GM23338 (cell line): ENCODE measurements at regions not wholly inside any gene's neighbourhood (a gene's known extent, or its start where the extent isn't known, plus 50 kb on each side); places are given as distances from the start of the nearest gene placed in this dataset.

ENCODE experiments used
- ATAC-seq: fragments of 200-7000 bp; cut with Tn5 transposase; 3 replicates; pipeline ENCODE4 v1.9.1; 2020
- DNase-seq: peaks from one replicate; pipeline ENCODE4 v3.0.0-alpha.2; 2015; ENCODE audit warnings: low spot score
- H2AFZ ChIP-seq: fragments of 200-600 bp; sonication (generic); 2 replicates; pipeline ENCODE4 v1.8.0; 2016; ENCODE audit warnings: antibody characterized with exemption, mild to moderate bottlenecking, moderate library complexity
- H3F3A ChIP-seq: fragments of 200-600 bp; sonication (generic); replicated peaks from 2 replicates; pipeline ENCODE4 v1.8.0; 2017; ENCODE audit warnings: antibody characterized with exemption, mixed run types, low read depth
- H3K27ac ChIP-seq: fragments of 200-600 bp; sonication (generic); 2 replicates; pipeline ENCODE4 v1.6.1; 2016; ENCODE audit warnings: low read depth
- H3K27me3 ChIP-seq: fragments of 200-600 bp; sonication (generic); 2 replicates; pipeline ENCODE4 v1.8.0; 2016; ENCODE audit warnings: mild to moderate bottlenecking, mixed run types, moderate library complexity; ENCODE audit not compliant: insufficient read depth
- H3K36me3 ChIP-seq: fragments of 200-600 bp; sonication (generic); 2 replicates; pipeline ENCODE4 v1.8.0; 2016; ENCODE audit warnings: mild to moderate bottlenecking; ENCODE audit not compliant: insufficient read depth
- H3K4me1 ChIP-seq: fragments of 200-600 bp; sonication (generic); 2 replicates; pipeline ENCODE4 v1.8.0; 2016; ENCODE audit warnings: mild to moderate bottlenecking, moderate library complexity; ENCODE audit not compliant: insufficient read depth
- H3K4me2 ChIP-seq: fragments of 200-600 bp; sonication (generic); 2 replicates; pipeline ENCODE4 v1.7.1; 2017; ENCODE audit warnings: mixed run types
- H3K4me3 ChIP-seq: fragments of 200-600 bp; sonication (generic); 2 replicates; pipeline ENCODE4 v1.6.1; 2016; ENCODE audit warnings: mixed run types
- H3K79me2 ChIP-seq: fragments of 200-600 bp; sonication (generic); replicated peaks from 2 replicates; pipeline ENCODE4 v1.8.0; 2017; ENCODE audit warnings: mild to moderate bottlenecking; ENCODE audit not compliant: insufficient read depth
- H3K9me2 ChIP-seq: fragments of 200-600 bp; sonication (generic); 2 replicates; pipeline ENCODE4 v1.8.0; 2017; ENCODE audit not compliant: insufficient read depth
- H4K20me1 ChIP-seq: fragments of 200-600 bp; sonication (generic); replicated peaks from 2 replicates; pipeline ENCODE4 v1.8.0; 2017; ENCODE audit warnings: mild to moderate bottlenecking; ENCODE audit not compliant: insufficient read depth
- H3K27ac Mint-ChIP-seq: 2 replicates; pipeline ENCODE4 v1.8.0; 2020; ENCODE audit warnings: inconsistent platforms, mild to moderate bottlenecking, moderate library complexity, mixed read lengths
- H3K27me3 Mint-ChIP-seq: 3 replicates; pipeline ENCODE4 v1.8.0; 2022; ENCODE audit warnings: low read depth, mild to moderate bottlenecking, moderate library complexity, mixed read lengths, inconsistent platforms; ENCODE audit not compliant: insufficient read depth, poor library complexity
- H3K36me3 Mint-ChIP-seq: 3 replicates; pipeline ENCODE4 v1.8.0; 2021; ENCODE audit warnings: low read depth, mild to moderate bottlenecking, inconsistent platforms, moderate library complexity, mixed read lengths
- H3K4me1 Mint-ChIP-seq: 3 replicates; pipeline ENCODE4 v1.8.0; 2020; ENCODE audit warnings: mild to moderate bottlenecking, inconsistent platforms, mixed read lengths
- H3K4me3 Mint-ChIP-seq: 3 replicates; pipeline ENCODE4 v1.8.0; 2021; ENCODE audit warnings: moderate library complexity, mild to moderate bottlenecking, inconsistent platforms, mixed read lengths
- H3K9me3 Mint-ChIP-seq: 3 replicates; pipeline ENCODE4 v1.8.0; 2020; ENCODE audit warnings: moderate library complexity, mild to moderate bottlenecking, inconsistent platforms, mixed read lengths
- CREB1 ChIP-seq: fragments of 250-450 bp; sonication (Bioruptor Pico); IDR thresholded peaks from 2 replicates; pipeline ENCODE4 v1.5.0; 2020; ENCODE audit warnings: low read depth, mild to moderate bottlenecking, moderate library complexity
- CTCF ChIP-seq, 2 experiments: fragments of 200-600 bp in 1 of 2; sonication (generic) in 1 of 2; conservative IDR thresholded peaks; 2 replicates each; pipeline versions ENCODE4 v1.5.1 to v1.6.1; 2016 to 2017; ENCODE audit warnings: antibody characterized with exemption in 2 of 2, low read depth in 2 of 2, mild to moderate bottlenecking in 2 of 2, moderate library complexity in 1 of 2
- ETS1 ChIP-seq: IDR thresholded peaks from 2 replicates; pipeline ENCODE4 v1.6.1; 2016; ENCODE audit warnings: antibody characterized with exemption
- EZH2phosphoT487 ChIP-seq: fragments of 200-600 bp; sonication (generic); IDR thresholded peaks from one replicate; pipeline ENCODE4 v1.8.1; 2018; ENCODE audit warnings: antibody characterized with exemption; ENCODE audit not compliant: unreplicated experiment
- JUNB ChIP-seq: IDR thresholded peaks from one replicate; pipeline ENCODE4 v1.6.1; 2016; ENCODE audit warnings: antibody characterized with exemption; ENCODE audit not compliant: unreplicated experiment
- NANOG ChIP-seq: IDR thresholded peaks from 2 replicates; pipeline ENCODE4 v1.6.1; 2016; ENCODE audit warnings: antibody characterized with exemption, borderline replicate concordance
- POLR2AphosphoS5 ChIP-seq: IDR thresholded peaks from 2 replicates; pipeline ENCODE4 v1.6.1; 2016; ENCODE audit warnings: antibody characterized with exemption, low read depth
- REST ChIP-seq: IDR thresholded peaks from one replicate; pipeline ENCODE4 v1.6.1; 2018; ENCODE audit warnings: antibody characterized with exemption; ENCODE audit not compliant: unreplicated experiment
- STAT1 ChIP-seq: IDR thresholded peaks from one replicate; pipeline ENCODE4 v1.6.1; 2016; ENCODE audit warnings: antibody characterized with exemption; ENCODE audit not compliant: unreplicated experiment
- ZNF114 ChIP-seq: fragments of 250-450 bp; sonication (Bioruptor Pico); IDR thresholded peaks from 2 replicates; pipeline ENCODE4 v1.5.0; 2020; ENCODE audit warnings: mild to moderate bottlenecking, moderate library complexity
- ZNF462 ChIP-seq: fragments of 250-450 bp; sonication (Bioruptor Pico); IDR thresholded peaks from 2 replicates; pipeline ENCODE4 v1.5.0; 2020; ENCODE audit warnings: mild to moderate bottlenecking, moderate library complexity

- TF ChIP-seq ZNF462 (CRISPR knock-in tag) = no peak
- no peak for TF ChIP-seq CREB1
These were observed 70.2 kb upstream of the CDC42BPA start (continued) for GRCh38 chr1:227388214-227389168.

GRCh38 chr1:227379555-227379892, 61.2 kb upstream of the CDC42BPA start:
- Histone ChIP-seq H3K27ac (no peak overlapping the region), H4K20me1 (no peaks in the 10 kb centered on the region), H3K4me1 (no peaks in the 10 kb centered on the region), H3F3A (no peaks in the 10 kb centered on the region), H3K79me2 (no peaks in the 10 kb centered on the region), H3K4me3 (no peak overlapping the region), H3K9me2 (peaks cover 3% of the 10 kb centered on the region; the same call in 1 of the 2 replicates), H3K4me2 (no peak overlapping the region), H3K36me3 (no peaks in the 10 kb centered on the region), H2AFZ (peak overlapping the region; percentile 74; the same call in 1 of the 2 replicates), H3K27me3 (no peaks in the 10 kb centered on the region)
- H3K9me3 Mint-ChIP-seq = peaks cover 12% of the 10 kb centered on the region
- H3K4me1 Mint-ChIP-seq = peaks cover 13% of the 10 kb centered on the region
- no peak overlapping the region for H3K27ac Mint-ChIP-seq
- H3K36me3 Mint-ChIP-seq = peaks cover 8% of the 10 kb centered on the region; the same call in 2 of the 3 replicates
- ATAC-seq (no peak), DNase-seq (no peak)
- no peak overlapping the region for H3K4me3 Mint-ChIP-seq
- no peaks in the 10 kb centered on the region for H3K27me3 Mint-ChIP-seq
- TF ChIP-seq POLR2AphosphoS5 (no peak), JUNB (no peak), REST (no peak), EZH2phosphoT487 (no peak), CREB1 (no peak), ZNF114 (CRISPR knock-in tag) (no peak), NANOG (no peak), CTCF (conservative IDR thresholded peaks at IDR 0.05; ENCODE audit: low read depth in 2 of 2) (no peak), ETS1 (no peak), STAT1 (no peak)
